Upper lobe of left lung (tissue), 6 donors: ENCODE measurements at regions not wholly inside any gene's neighbourhood (a gene's known extent, or its start where the extent isn't known, plus 50 kb on each side); places are given as distances from the start of the nearest gene placed in this dataset.

Experiments
- ATAC-seq, 2 donors: fragments of 200-7000 bp; cut with Tn5 transposase; one replicate each; pipeline ENCODE4 v1.9.1; 2022; ENCODE audit warnings: mild to moderate bottlenecking in 2 of 2, moderate library complexity in 2 of 2; ENCODE audit not compliant: low FRiP score in 2 of 2
- DNase-seq, 2 donors: peaks; one replicate each; pipeline ENCODE4 v3.0.0-alpha.2; 2019 to 2020
- H3K27ac ChIP-seq, 4 donors: fragments of 200-600 bp; sonication (generic); one replicate each; pipeline ENCODE4 v1.5.1; 2016 to 2019
- H3K27me3 ChIP-seq, 4 donors: fragments of 200-600 bp; sonication (generic); one replicate each; pipeline ENCODE4 v1.5.1; 2017 to 2019
- H3K36me3 ChIP-seq, 4 donors: fragments of 200-600 bp; sonication (generic); one replicate each; pipeline ENCODE4 v1.5.1; 2016 to 2019
- H3K4me1 ChIP-seq, 4 donors: fragments of 200-600 bp; sonication (generic); one replicate each; pipeline ENCODE4 v1.5.1; 2018 to 2019
- H3K4me3 ChIP-seq, 4 donors: fragments of 200-600 bp; sonication (generic); one replicate each; pipeline ENCODE4 v1.5.1; 2017 to 2019; ENCODE audit warnings: mild to moderate bottlenecking in 2 of 4, moderate library complexity in 1 of 4
- H3K9me3 ChIP-seq, 4 donors: fragments of 200-600 bp; sonication (generic); one replicate each; pipeline ENCODE4 v1.5.1; 2018 to 2019
- EP300 ChIP-seq, 4 donors: sonication (generic); formaldehyde crosslinking; IDR thresholded peaks; one replicate each; pipeline ENCODE4 v1.5.1; 2017; ENCODE audit warnings: antibody characterized with exemption in 4 of 4, control low read depth in 2 of 4
- POLR2A ChIP-seq, 4 donors: fragments of 450-650 bp; IDR thresholded peaks; one replicate each; pipeline ENCODE4 v1.5.1; 2016 to 2017; ENCODE audit warnings: antibody characterized with exemption in 4 of 4, mild to moderate bottlenecking in 2 of 4
- POLR2AphosphoS5 ChIP-seq, 2 donors: sonication (generic); formaldehyde crosslinking; IDR thresholded peaks; one replicate each; pipeline ENCODE4 v1.5.1; 2017; ENCODE audit warnings: antibody characterized with exemption in 2 of 2
- WGBS, 2 donors: methylation state at CpG; one replicate each; pipeline ENCODE4 v1.1.5; 2017 to 2018; 5-methylcytosine and 5-hydroxymethylcytosine counted together
- TF ChIP-seq, protein P1 (sequence below), 6 experiments: fragments of 450-650 bp in 4 of 6; fragments of 200-600 bp in 2 of 6; sonication (generic) in 2 of 6; IDR thresholded peaks; one replicate each; pipeline ENCODE4 v1.5.1; 2016 to 2019; ENCODE audit warnings: antibody characterized with exemption in 6 of 6
- donor health status: DM: no; HTN: no; CAD: no; lungs with moderate emphysema.
- donor health status: DM: no; HTN: yes; CAD: no; lungs with severe emphysema.

DNA sequence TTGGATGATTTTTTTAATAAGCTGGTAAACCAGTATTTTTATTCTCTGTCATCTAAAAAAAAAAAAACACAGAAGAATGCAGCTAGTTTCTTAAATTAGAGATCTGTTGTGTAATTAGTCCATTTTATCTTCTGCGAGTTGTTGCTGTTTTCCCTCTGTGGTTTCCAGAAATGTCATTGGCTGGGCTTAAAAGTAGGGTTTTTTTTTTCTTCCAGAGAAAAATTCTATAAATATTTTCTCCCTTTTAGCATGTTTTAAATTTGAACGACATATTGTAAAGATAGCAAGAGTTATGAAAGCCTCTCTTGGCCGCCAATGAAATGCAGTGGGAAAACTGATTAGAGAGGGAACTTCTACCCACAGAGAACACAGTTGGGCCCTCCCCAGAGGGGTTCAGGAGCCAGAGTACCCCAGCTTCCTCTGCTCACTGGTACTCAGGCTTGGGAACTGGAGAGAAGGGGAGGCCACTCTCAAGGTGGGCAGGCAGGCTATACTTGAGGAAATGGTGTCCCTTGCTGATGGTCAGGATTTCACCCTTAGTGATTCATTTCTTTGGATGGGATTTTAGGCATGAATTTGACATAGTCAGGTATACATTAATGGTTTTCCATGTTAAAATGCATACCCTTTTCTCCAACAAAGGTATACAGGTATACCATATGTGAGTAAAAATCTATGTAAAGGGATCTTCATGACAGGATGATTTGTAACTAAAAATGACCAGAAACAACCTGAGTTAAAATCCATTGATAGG is 166.1 kb downstream of the BCOR start:
- Histone ChIP-seq H3K27me3 (no peaks in the 10 kb centered on the region), H3K36me3 (no peaks in the 10 kb centered on the region), H3K27ac (peak overlapping the region in 2 of 4 donors; percentile 32 to 46), H3K9me3 (no peaks in the 10 kb centered on the region), H3K4me1 (peaks cover 0 to 14% (median 2%) of the 10 kb centered on the region in 4 donors), H3K4me3 (no peak overlapping the region)
- DNase-seq (no peak), ATAC-seq (no peak)
- TF ChIP-seq, protein P1, sequence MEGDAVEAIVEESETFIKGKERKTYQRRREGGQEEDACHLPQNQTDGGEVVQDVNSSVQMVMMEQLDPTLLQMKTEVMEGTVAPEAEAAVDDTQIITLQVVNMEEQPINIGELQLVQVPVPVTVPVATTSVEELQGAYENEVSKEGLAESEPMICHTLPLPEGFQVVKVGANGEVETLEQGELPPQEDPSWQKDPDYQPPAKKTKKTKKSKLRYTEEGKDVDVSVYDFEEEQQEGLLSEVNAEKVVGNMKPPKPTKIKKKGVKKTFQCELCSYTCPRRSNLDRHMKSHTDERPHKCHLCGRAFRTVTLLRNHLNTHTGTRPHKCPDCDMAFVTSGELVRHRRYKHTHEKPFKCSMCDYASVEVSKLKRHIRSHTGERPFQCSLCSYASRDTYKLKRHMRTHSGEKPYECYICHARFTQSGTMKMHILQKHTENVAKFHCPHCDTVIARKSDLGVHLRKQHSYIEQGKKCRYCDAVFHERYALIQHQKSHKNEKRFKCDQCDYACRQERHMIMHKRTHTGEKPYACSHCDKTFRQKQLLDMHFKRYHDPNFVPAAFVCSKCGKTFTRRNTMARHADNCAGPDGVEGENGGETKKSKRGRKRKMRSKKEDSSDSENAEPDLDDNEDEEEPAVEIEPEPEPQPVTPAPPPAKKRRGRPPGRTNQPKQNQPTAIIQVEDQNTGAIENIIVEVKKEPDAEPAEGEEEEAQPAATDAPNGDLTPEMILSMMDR (IDR thresholded peaks at IDR 0.05), result no peak
- TF ChIP-seq EP300 (IDR thresholded peaks at IDR 0.05), result no peak
- WGBS, 2 donors, result 53 to 65% methylated on average over 3 of the region's 3 CpGs

DNA sequence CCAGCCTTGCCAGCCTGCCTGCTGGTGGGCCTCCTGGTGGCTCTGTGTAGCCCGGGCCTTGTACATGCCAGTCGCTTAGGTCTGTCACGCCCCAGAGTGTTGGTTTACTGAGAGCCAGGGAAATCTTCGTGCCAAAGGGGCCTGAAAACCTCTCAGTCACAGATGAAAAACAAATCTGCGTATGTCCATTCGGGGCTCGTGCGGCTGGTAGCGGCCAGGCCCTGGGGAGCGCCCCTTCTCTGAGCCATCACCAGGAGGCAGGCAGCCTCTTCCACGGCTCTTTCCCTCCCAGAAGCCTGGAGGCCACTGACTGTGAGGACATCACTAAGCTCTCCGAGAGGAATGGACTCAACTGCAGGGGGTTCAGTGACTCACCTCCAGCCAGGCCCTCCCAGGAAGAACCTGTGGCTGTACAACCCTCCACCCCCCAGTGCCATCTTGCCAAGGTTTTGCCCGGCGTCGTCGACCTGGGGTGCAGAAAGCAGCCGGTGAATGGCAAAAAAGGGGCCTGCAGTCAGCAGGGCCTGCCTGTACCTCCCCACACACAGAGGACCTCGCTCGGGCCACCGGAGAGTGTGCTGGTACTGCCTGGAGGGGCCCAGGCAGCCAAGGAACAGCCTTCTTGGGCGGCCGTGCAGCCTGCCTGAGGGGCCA is 162.2 kb downstream of the BCOR start:
- H3K4me3 ChIP-seq, result no peak overlapping the region
- H3K36me3 ChIP-seq, result no peaks in the 10 kb centered on the region
- TF ChIP-seq POLR2A (IDR thresholded peaks at IDR 0.05) (no peak), POLR2AphosphoS5 (IDR thresholded peaks at IDR 0.05) (no peak), EP300 (IDR thresholded peaks at IDR 0.05) (no peak)
- TF ChIP-seq, protein P1 (IDR thresholded peaks at IDR 0.05), result no peak
- no peaks in the 10 kb centered on the region for H3K9me3 ChIP-seq
- ATAC-seq, result no peak
- 84 to 100% methylated on average over 8 to 22 of the region's 22 CpGs for WGBS, 2 donors
- H3K27me3 ChIP-seq, result no peaks in the 10 kb centered on the region
- no peak overlapping the region for H3K27ac ChIP-seq
- DNase-seq, result peak in 1 of 2 donors; percentile 44
- H3K4me1 ChIP-seq, result peaks cover 0 to 6% (median 3%) of the 10 kb centered on the region in 4 donors

DNA sequence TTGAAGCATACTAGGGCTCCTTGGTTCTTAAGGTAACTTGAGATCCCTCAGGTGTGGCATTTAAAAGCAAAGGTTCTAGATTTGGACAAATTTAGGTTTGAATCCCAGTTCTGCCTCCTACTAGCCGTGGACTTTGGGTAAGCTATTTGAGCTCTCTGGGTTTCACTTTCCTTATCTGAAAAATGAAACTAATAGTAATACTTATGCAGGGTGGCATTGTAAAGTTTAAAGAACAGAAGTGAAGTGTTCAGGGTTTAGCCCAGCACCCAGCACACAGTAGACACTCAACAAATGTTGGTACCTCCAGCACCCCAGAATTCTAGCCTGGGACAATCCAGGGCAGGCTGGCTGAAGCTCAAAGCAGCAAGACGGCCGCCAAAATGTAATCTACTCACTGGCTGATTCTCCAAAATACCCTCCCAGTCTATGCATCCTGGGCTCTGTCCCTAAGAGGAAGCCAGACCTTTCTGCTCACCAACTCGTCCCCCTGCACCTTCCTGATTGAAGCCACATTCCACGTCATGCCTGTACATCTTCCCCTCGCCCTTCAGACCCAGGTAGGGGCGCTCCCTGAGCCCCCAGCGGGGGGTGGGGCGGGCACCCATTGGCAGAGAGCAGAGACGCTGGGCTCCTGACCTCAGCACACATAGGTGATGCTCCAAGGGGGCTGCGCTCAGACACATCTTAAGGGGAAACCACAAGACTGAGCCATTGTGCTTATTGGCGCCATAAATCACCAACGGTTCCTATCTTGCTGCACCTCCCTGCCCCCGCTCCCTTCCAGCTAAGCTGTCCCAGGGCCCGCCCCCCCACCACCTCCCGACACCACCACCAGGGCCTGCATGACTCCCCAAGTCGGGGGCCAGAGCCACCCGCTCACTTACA is 160.6 kb downstream of the BCOR start:
- ATAC-seq (no peak), DNase-seq (peak in 1 of 2 donors; percentile 55)
- H3K4me1 ChIP-seq, result peaks cover 0 to 6% (median 3%) of the 10 kb centered on the region in 4 donors
- no peaks in the 10 kb centered on the region for H3K9me3 ChIP-seq
- H3K4me3 ChIP-seq, result peak overlapping the region in 1 of 4 donors; percentile 14
- no peaks in the 10 kb centered on the region for H3K27me3 ChIP-seq
- H3K27ac ChIP-seq, result peak overlapping the region in 2 of 4 donors; percentile 7 to 20
- no peak for TF ChIP-seq EP300 (IDR thresholded peaks at IDR 0.05)
- no peak for TF ChIP-seq POLR2A (IDR thresholded peaks at IDR 0.05)
- no peak for TF ChIP-seq POLR2AphosphoS5 (IDR thresholded peaks at IDR 0.05)
- TF ChIP-seq, protein P1 (IDR thresholded peaks at IDR 0.05), result no peak
- WGBS, 2 donors, result 13 to 68% methylated on average over 1 to 18 of the region's 18 CpGs
- H3K36me3 ChIP-seq, result no peaks in the 10 kb centered on the region

DNA sequence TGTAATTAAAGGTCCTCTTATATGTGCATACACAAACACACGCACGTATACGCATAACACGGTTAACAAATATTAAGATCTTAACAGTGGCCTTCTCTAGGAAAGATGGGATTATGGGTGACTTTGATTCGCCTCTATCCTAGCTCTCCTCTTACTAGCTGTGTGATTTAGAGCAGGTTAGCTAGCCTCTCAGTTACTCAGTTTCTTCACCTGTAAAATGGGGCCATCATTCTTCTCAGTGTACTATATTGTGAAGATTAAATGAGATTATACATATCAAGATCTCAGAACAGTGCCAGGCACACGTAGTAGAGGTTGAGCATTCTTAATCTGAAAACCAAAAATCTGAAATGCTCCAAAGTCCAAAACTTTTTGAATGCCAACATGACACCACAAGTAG is 159.3 kb downstream of the BCOR start:
- H3K4me1 ChIP-seq, result peaks cover 0 to 6% (median 3%) of the 10 kb centered on the region in 4 donors
- no peak overlapping the region for H3K4me3 ChIP-seq
- 87 to 94% methylated on average over 6 of the region's 6 CpGs for WGBS, 2 donors
- TF ChIP-seq POLR2AphosphoS5 (IDR thresholded peaks at IDR 0.05), result no peak
- no peak for TF ChIP-seq POLR2A (IDR thresholded peaks at IDR 0.05)
- no peak for TF ChIP-seq EP300 (IDR thresholded peaks at IDR 0.05)
- TF ChIP-seq, protein P1 (IDR thresholded peaks at IDR 0.05), result no peak
- no peaks in the 10 kb centered on the region for H3K36me3 ChIP-seq
- no peak for DNase-seq
- no peaks in the 10 kb centered on the region for H3K27me3 ChIP-seq
- ATAC-seq, result no peak
- H3K9me3 ChIP-seq, result peaks cover 0 to 6% (median 0%) of the 10 kb centered on the region in 4 donors
- H3K27ac ChIP-seq, result no peak overlapping the region
